HCT116 (cell line): ENCODE measurements at regions not wholly inside any gene's neighbourhood (a gene's known extent, or its start where the extent isn't known, plus 50 kb on each side); places are given as distances from the start of the nearest gene placed in this dataset.

ENCODE experiments used
- ATAC-seq: fragments of 200-7000 bp; cut with Tn5 transposase; 2 replicates; pipeline ENCODE4 v1.9.1; 2020; ENCODE audit warnings: mild to moderate bottlenecking, moderate library complexity
- BruUV-seq: library from RNA; stranded (reverse); fragments of 400-500 nt; replicated peaks from 2 replicates; lab custom pipeline; 2021; lab: Mats Ljungman, UMichigan
- CTCF ChIA-PET: fragments of 300-600 bp; sonication (Branson Sonifier 250); formaldehyde crosslinking; loops from one replicate; lab custom pipeline; 2021; ENCODE audit warnings: antibody characterized with exemption; lab: Charles Lee
- POLR2A ChIA-PET: fragments of 300-600, 350-600 bp; sonication (Branson Sonifier 250); formaldehyde crosslinking; loops from one replicate; lab custom pipeline; 2021; ENCODE audit warnings: antibody characterized with exemption; lab: Charles Lee
- RAD21 ChIA-PET, 2 experiments: fragments of 300-600 bp; sonication (Branson Sonifier 250); formaldehyde crosslinking; loops; one replicate each; lab custom pipeline; 2023; ENCODE audit warnings: low total read pairs in 2 of 2; ENCODE audit not compliant: uncharacterized antibody in 2 of 2, unreplicated experiment in 2 of 2, low non-redundant PET in 1 of 2; lab: Charles Lee
- DNase-seq: peaks from one replicate; pipeline ENCODE4 v3.0.0-alpha.2; 2010; ENCODE audit warnings: low read depth, low spot score
- H2AFZ ChIP-seq: fragments of 200-600 bp; shearing (Covaris generic), sonication (generic); 2 replicates; pipeline ENCODE4 v1.6.1; 2017; ENCODE audit warnings: low read depth, mixed run types, mixed read lengths, antibody characterized with exemption, low read length; ENCODE audit not compliant: poor library complexity, severe bottlenecking
- H3K27ac ChIP-seq: 2 replicates; pipeline ENCODE4 v1.5.1; 2012; ENCODE audit warnings: low read depth, low read length
- H3K27me3 ChIP-seq: fragments of 200-600 bp; sonication (generic); 2 replicates; pipeline ENCODE4 v1.6.1; 2016; ENCODE audit warnings: mixed run types, low read length, mixed read lengths; ENCODE audit not compliant: insufficient read depth
- H3K36me3 ChIP-seq, 2 experiments: fragments of 200-500 bp in 1 of 2; fragments of 200-600 bp in 1 of 2; sonication (Bioruptor generic) in 1 of 2; sonication (generic) in 1 of 2; 2 replicates each; pipeline versions ENCODE4 v1.5.1 to v1.6.1; 2014 to 2016; ENCODE audit warnings: low read length in 2 of 2, inconsistent platforms in 1 of 2, mixed read lengths in 1 of 2, mixed run types in 1 of 2; ENCODE audit not compliant: insufficient read depth in 2 of 2, control insufficient read depth in 1 of 2
- H3K4me1 ChIP-seq, 2 experiments: fragments of 200-600 bp in 1 of 2; sonication (generic) in 1 of 2; 2 replicates each; pipeline versions ENCODE4 v1.5.1 to v1.6.1; 2012 to 2017; ENCODE audit warnings: low read length in 2 of 2, inconsistent platforms in 1 of 2, mild to moderate bottlenecking in 1 of 2, mixed read lengths in 1 of 2, mixed run types in 1 of 2, moderate library complexity in 1 of 2; ENCODE audit not compliant: insufficient read depth in 2 of 2, control insufficient read depth in 1 of 2
- H3K4me2 ChIP-seq: fragments of 200-600 bp; sonication (generic); 2 replicates; pipeline ENCODE4 v1.6.1; 2017; ENCODE audit warnings: mixed run types, low read length, mixed read lengths
- H3K4me3 ChIP-seq, 2 experiments: fragments of 200-600 bp in 1 of 2; sonication (generic) in 1 of 2; replicated peaks in 1 of 2; 2 replicates each; pipeline ENCODE4 v1.5.1; 2011 to 2016; ENCODE audit warnings: low read length in 2 of 2, control low read depth in 1 of 2, low read depth in 1 of 2, mild to moderate bottlenecking in 1 of 2, mixed read lengths in 1 of 2, mixed run types in 1 of 2
- H3K79me2 ChIP-seq: fragments of 200-600 bp; sonication (generic); 2 replicates; pipeline ENCODE4 v1.6.1; 2017; ENCODE audit warnings: mild to moderate bottlenecking, mixed run types, low read length, moderate library complexity, mixed read lengths; ENCODE audit not compliant: insufficient read depth
- H3K9ac ChIP-seq: fragments of 200-600 bp; sonication (generic); 2 replicates; pipeline ENCODE4 v1.6.1; 2016; ENCODE audit warnings: low read length, mixed read lengths
- H3K9me2 ChIP-seq: fragments of 200-600 bp; sonication (generic), shearing (Covaris generic); 2 replicates; pipeline ENCODE4 v1.6.1; 2017; ENCODE audit warnings: mixed run types, mild to moderate bottlenecking, moderate library complexity; ENCODE audit not compliant: insufficient read depth
- H3K9me3 ChIP-seq, 2 experiments: fragments of 200-500 bp in 1 of 2; fragments of 200-600 bp in 1 of 2; sonication (Bioruptor generic) in 1 of 2; sonication (generic) in 1 of 2; 2 replicates each; pipeline ENCODE4 v1.6.1; 2014 to 2017; ENCODE audit warnings: low read length in 2 of 2, mixed read lengths in 2 of 2, inconsistent platforms in 1 of 2, low read depth in 1 of 2, mild to moderate bottlenecking in 1 of 2, mixed run types in 1 of 2, moderate library complexity in 1 of 2; ENCODE audit not compliant: control insufficient read depth in 1 of 2, insufficient read depth in 1 of 2
- H4K20me1 ChIP-seq: fragments of 200-600 bp; sonication (generic), shearing (Covaris generic); 2 replicates; pipeline ENCODE4 v1.6.1; 2017; ENCODE audit warnings: mixed run types, mild to moderate bottlenecking, moderate library complexity; ENCODE audit not compliant: insufficient read depth
- ATF3 ChIP-seq: IDR thresholded peaks from 2 replicates; pipeline ENCODE4 v1.6.1; 2012
- CBX3 ChIP-seq: IDR thresholded peaks from 2 replicates; pipeline ENCODE4 v1.6.1; 2012; ENCODE audit warnings: low read depth
- EGR1 ChIP-seq: IDR thresholded peaks from 2 replicates; pipeline ENCODE4 v1.6.1; 2012; ENCODE audit warnings: low read depth
- EZH2 ChIP-seq: fragments of 200-600 bp; sonication (generic); IDR thresholded peaks from 2 replicates; pipeline ENCODE4 v1.6.1; 2017; ENCODE audit warnings: antibody characterized with exemption, mixed run types
- EZH2phosphoT487 ChIP-seq: fragments of 200-600 bp; IDR thresholded peaks from 2 replicates; pipeline ENCODE4 v1.6.1; 2018; ENCODE audit warnings: antibody characterized with exemption, borderline replicate concordance
- JUND ChIP-seq: IDR thresholded peaks from 2 replicates; pipeline ENCODE4 v1.6.1; 2012
- POLR2AphosphoS5 ChIP-seq: IDR thresholded peaks from 2 replicates; pipeline ENCODE4 v1.6.1; 2011; ENCODE audit warnings: mild to moderate bottlenecking, low read depth, low read length, moderate library complexity
- RAD21 ChIP-seq: IDR thresholded peaks from 2 replicates; pipeline ENCODE4 v1.6.1; 2012; ENCODE audit warnings: low read depth, mild to moderate bottlenecking
- SP1 ChIP-seq: IDR thresholded peaks from 2 replicates; pipeline ENCODE4 v1.6.1; 2012; ENCODE audit warnings: low read depth
- TCF7L2 ChIP-seq: IDR thresholded peaks from 2 replicates; pipeline ENCODE4 v1.7.0; 2011; ENCODE audit warnings: borderline replicate concordance, inconsistent platforms; ENCODE audit not compliant: insufficient read depth, insufficient read length; ENCODE audit errors: extremely low read depth
- ZFX ChIP-seq: fragments of 450-650 bp; IDR thresholded peaks from 2 replicates; pipeline ENCODE4 v1.6.1; 2017
- intact Hi-C: fragments of 100-400 bp; cut with micrococcal nuclease; formaldehyde crosslinking; loops from 2 replicates; pipeline ENCODE4 v1.10.0; 2022
- TF ChIP-seq, protein P1 (sequence below): IDR thresholded peaks from 2 replicates; pipeline ENCODE4 v1.6.1; 2011; ENCODE audit warnings: mild to moderate bottlenecking, low read length, moderate library complexity; ENCODE audit not compliant: insufficient replicate concordance; ENCODE audit errors: extremely low read depth

DNA sequence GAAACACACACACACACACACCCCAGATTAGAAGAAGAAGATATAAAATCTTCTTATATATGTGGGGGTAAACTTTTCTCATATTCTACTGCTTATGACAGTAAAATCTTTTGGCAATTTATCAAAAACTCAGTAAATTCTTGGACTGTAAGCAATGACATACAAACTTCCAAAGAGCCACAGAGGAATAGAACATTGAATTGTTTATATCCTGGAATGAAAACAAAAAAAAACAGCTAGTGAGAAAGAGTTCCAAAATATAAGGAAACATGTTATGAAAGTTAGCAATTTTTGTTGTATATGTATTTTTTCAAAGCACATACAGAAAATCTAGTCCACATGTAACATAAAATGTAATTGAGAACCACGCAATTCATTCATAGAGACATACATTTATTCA is 764.9 kb downstream of the DSC3 start (continued):
- no peak for TF ChIP-seq ZFX
- TF ChIP-seq EZH2phosphoT487 = no peak
- TF ChIP-seq ATF3 = no peak
- no peak for TF ChIP-seq JUND
- TF ChIP-seq POLR2AphosphoS5 = no peak
- no peak for TF ChIP-seq RAD21
- TF ChIP-seq, protein P1, sequence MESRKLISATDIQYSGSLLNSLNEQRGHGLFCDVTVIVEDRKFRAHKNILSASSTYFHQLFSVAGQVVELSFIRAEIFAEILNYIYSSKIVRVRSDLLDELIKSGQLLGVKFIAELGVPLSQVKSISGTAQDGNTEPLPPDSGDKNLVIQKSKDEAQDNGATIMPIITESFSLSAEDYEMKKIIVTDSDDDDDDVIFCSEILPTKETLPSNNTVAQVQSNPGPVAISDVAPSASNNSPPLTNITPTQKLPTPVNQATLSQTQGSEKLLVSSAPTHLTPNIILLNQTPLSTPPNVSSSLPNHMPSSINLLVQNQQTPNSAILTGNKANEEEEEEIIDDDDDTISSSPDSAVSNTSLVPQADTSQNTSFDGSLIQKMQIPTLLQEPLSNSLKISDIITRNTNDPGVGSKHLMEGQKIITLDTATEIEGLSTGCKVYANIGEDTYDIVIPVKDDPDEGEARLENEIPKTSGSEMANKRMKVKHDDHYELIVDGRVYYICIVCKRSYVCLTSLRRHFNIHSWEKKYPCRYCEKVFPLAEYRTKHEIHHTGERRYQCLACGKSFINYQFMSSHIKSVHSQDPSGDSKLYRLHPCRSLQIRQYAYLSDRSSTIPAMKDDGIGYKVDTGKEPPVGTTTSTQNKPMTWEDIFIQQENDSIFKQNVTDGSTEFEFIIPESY = no peak
- no peak for TF ChIP-seq TCF7L2
- TF ChIP-seq, all 23 proteins: peak for 0

GRCh38 chr18:30271716-30272115 is 770.8 kb downstream of the DSC3 start:
- Histone ChIP-seq H3K9me3 (no peaks in the 10 kb centered on the region), H3K9ac (no peak overlapping the region), H3K79me2 (no peaks in the 10 kb centered on the region), H3K27me3 (no peaks in the 10 kb centered on the region), H3K36me3 (no peaks in the 10 kb centered on the region; a peak in 1 of 4 replicates), H4K20me1 (no peaks in the 10 kb centered on the region), H3K27ac (no peak overlapping the region)
- RAD21 ChIA-PET = no interaction called here
- CTCF ChIA-PET = interaction anchor here (0.7 kb wide), 1 partner anchor 397 kb away, joined by 3 read pairs; no protein-coding TSS in a partner anchor
- TF ChIP-seq SP1 (no peak), CBX3 (no peak), RAD21 (0 out of 2 replicates have a peak, but pooled peaks have one; percentile 15), EZH2 (no peak), EGR1 (no peak), ZFX (no peak)
- TF ChIP-seq, all 23 proteins: peak for 1
- Histone ChIP-seq H3K4me1 (no peaks in the 10 kb centered on the region), H2AFZ (no peak overlapping the region), H3K9me2 (no peaks in the 10 kb centered on the region), H3K4me2 (no peak overlapping the region), H3K4me3 (no peak overlapping the region)
- no TSS peak for BruUV-seq
- ATAC-seq = no peak
- DNase-seq = no peak
- intact Hi-C loops = loop anchor here (10.0 kb wide), 1 partner anchor 497 kb away; no protein-coding TSS in a partner anchor
- POLR2A ChIA-PET = no interaction called here
